Stimulated activated naive B cell treated with anti-CD40 and anti-IgM and Interleukin-4, amounts not matched to agents 10 μg/mL and 1 μg/mL and 100 μg/mL, for 72 hours (primary cell): ENCODE measurements at regions not wholly inside any gene's neighbourhood (a gene's known extent, or its start where the extent isn't known, plus 50 kb on each side); places are given as distances from the start of the nearest gene placed in this dataset.

Experiments used
- ATAC-seq, 2 donors: fragments of 150-1000 bp; cut with Tn5 transposase; replicated peaks; 2 replicates each; pipeline ENCODE4 v1.10.0; 2021; ENCODE audit warnings: moderate library complexity in 1 of 2
- DNase-seq: peaks from one replicate; pipeline ENCODE4 v3.0.0; 2021
- H3K27ac Mint-ChIP-seq: one replicate; pipeline ENCODE4 v1.8.0; 2022; ENCODE audit warnings: mild to moderate bottlenecking, mixed read lengths
- H3K27me3 Mint-ChIP-seq, 2 donors: one replicate each; pipeline ENCODE4 v1.8.0; 2022; ENCODE audit warnings: mixed read lengths in 2 of 2
- H3K36me3 Mint-ChIP-seq, 2 donors: one replicate each; pipeline ENCODE4 v1.8.0; 2022; ENCODE audit warnings: mixed read lengths in 2 of 2, mild to moderate bottlenecking in 1 of 2
- H3K4me1 Mint-ChIP-seq, 2 donors: one replicate each; pipeline ENCODE4 v1.8.0; 2022; ENCODE audit warnings: mixed read lengths in 2 of 2, mild to moderate bottlenecking in 1 of 2
- H3K4me3 Mint-ChIP-seq, 2 donors: one replicate each; pipeline ENCODE4 v1.8.0; 2022; ENCODE audit warnings: mild to moderate bottlenecking in 2 of 2, mixed read lengths in 2 of 2, moderate library complexity in 1 of 2
- H3K9me3 Mint-ChIP-seq, 2 donors: one replicate each; pipeline ENCODE4 v1.8.0; 2022; ENCODE audit warnings: mixed read lengths in 2 of 2, mild to moderate bottlenecking in 1 of 2

DNA sequence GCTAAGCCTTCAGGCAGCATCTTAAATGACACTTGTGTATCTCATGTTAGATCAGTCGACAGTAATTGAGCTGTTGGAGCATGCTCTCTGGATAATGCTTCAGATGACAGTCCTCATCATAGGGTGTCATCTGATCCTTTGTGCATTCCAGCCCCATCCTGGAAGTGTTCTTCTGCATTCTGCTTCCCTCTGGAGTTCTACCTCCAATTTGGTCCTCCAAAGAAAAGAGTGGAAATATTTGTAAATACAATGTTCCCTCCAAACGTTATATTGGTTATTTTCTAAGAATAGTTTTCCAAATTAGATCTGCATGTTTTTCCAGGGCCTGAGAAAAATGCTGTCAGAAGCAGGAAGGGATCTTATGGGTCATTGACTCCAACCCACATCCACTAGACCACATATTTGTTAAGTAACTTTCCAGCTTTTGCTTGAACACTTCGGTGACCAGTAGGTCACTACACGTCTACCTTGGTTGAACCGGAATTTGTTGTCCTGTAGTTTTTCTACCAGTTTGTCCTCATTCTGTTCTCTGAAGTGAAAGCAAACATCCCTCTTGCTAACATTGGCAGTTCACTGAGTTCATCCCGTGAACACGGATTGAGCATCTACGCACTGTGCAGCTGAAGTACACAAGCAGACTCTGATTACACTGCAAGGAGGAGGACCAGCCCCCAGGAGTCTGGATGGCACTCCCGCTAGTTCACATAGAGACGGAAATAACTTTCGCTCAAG lies 136.0 kb downstream of the TLR5 start:
- Mint-ChIP-seq H3K36me3 (peaks cover 18 to 40% of the 10 kb centered on the region in 2 donors), H3K4me3 (no peak overlapping the region), H3K4me1 (no peaks in the 10 kb centered on the region), H3K27ac (no peak overlapping the region), H3K9me3 (no peaks in the 10 kb centered on the region), H3K27me3 (no peaks in the 10 kb centered on the region)
- ATAC-seq (no peak), DNase-seq (no peak)

DNA sequence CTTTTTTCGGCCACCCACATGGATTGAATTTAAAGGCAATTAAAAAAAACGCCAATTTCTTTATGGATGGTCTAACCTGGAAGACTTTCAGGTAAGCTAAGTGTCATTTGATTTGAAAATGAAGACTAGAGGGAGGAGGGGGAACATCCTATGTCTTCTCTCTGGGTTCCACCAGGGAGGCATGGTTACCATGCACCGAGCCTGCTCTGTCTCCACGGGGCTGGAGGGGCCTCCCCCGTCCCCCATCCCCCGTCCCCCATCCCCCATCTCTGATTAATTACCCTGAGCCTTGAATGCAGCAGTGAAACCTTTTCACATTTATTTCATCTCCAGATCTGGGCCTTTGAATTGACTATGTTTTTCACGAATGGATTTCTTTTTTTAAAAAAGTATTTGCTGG lies 135.1 kb downstream of the TLR5 start:
- DNase-seq: no peak
- Mint-ChIP-seq H3K27ac (no peak overlapping the region), H3K4me1 (no peaks in the 10 kb centered on the region), H3K9me3 (no peaks in the 10 kb centered on the region), H3K36me3 (peaks cover 13 to 33% of the 10 kb centered on the region in 2 donors), H3K4me3 (no peak overlapping the region), H3K27me3 (peaks cover 0 to under 1% of the 10 kb centered on the region in 2 donors)
- no peak for ATAC-seq

DNA sequence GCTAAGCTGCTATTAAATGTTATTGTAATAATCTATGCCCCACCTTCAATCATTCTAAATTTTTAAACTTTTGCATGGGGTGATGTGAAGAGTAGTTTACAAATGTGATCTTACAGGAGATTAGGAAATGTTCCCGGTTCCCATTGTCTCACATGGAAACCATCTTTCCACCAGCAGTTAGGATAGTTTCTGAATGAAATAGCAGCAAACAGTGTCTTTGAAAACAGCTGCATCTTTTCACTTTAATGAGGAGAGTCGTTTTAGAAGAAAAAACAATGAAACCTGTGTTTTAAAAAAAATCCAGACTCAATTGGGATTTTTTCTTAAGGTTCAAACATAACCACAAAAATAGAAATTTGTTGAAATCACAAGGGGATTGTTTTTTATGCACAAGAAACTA lies 134.2 kb downstream of the TLR5 start:
- no peak overlapping the region for H3K27ac Mint-ChIP-seq
- peaks cover 0 to 6% of the 10 kb centered on the region in 2 donors for H3K27me3 Mint-ChIP-seq
- ATAC-seq (no peak), DNase-seq (no peak)
- no peak overlapping the region for H3K4me3 Mint-ChIP-seq
- H3K4me1 Mint-ChIP-seq: no peaks in the 10 kb centered on the region
- H3K36me3 Mint-ChIP-seq: peaks cover 11 to 27% of the 10 kb centered on the region in 2 donors
- no peaks in the 10 kb centered on the region for H3K9me3 Mint-ChIP-seq

DNA sequence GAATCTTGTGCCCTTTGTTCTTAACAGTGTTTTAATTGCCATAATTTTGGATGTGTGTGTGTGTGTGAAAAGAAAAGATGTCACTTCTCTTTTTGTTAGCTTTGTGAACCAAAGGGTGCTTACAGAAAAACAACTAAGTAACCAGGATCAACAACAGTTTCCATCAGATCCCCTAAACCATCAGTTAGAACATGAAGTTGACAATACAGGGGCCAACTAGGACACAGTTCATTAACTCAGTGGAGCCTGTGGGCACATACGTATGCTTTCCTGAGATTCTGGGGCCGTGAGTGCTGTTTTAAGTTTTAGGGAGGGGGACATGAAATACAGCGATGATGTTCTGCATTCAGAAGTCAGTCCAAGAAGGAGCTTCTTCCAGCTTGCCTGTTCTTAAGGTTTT lies 133.6 kb downstream of the TLR5 start:
- ATAC-seq (no peak), DNase-seq (no peak)
- no peak overlapping the region for H3K4me3 Mint-ChIP-seq
- peaks cover 10 to 22% of the 10 kb centered on the region in 2 donors for H3K36me3 Mint-ChIP-seq
- H3K27me3 Mint-ChIP-seq: peaks cover 0 to 6% of the 10 kb centered on the region in 2 donors
- no peaks in the 10 kb centered on the region for H3K9me3 Mint-ChIP-seq
- no peak overlapping the region for H3K27ac Mint-ChIP-seq
- no peaks in the 10 kb centered on the region for H3K4me1 Mint-ChIP-seq

DNA sequence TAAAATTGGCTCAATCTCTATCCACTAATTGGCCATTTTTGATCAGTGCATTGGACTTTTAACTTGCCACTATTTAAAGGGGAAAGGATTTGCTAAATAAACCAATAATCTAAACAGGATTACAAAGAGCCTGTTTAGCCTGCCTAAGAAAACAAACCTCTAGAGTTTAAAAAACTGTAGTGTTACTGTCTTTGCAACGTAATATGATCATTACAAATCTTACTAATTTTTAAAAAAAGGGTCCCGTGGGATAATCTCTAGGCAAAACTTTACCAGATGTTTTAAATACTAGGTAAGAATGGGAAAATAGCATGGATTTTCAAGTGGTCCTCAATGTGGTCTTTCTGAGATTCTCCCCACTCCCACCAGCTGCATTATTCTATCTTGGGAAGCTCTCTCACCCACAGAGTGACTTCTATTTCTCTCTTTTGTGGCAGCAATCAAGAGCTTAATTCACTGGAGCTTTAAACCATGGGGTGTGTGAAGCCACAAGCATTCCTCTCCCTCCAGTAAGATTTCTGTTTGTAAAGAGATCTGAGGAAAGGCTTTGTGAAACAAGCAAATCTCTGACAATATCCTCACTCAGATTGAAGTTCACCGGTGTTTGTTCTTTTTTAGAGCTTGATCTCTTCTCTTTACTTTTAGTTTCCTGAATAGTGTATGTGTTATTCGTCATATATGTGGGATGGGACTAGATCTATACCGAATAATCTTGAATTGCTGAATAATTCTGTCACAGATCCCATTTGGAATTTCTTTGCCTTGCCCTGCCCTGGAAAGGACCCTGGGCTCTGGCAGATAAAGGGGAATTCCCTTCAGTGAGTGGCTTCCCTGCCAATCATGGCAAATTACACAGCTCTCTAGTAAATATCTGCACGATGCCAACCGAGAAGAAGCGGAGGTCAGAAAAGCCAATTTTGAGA lies 132.2 kb downstream of the TLR5 start:
- ATAC-seq (no peak), DNase-seq (no peak)
- Mint-ChIP-seq H3K4me3 (no peak overlapping the region), H3K36me3 (peaks cover 0 to 10% of the 10 kb centered on the region in 2 donors), H3K27me3 (peaks cover 0 to 6% of the 10 kb centered on the region in 2 donors), H3K4me1 (no peaks in the 10 kb centered on the region), H3K9me3 (no peaks in the 10 kb centered on the region), H3K27ac (no peak overlapping the region)

DNA sequence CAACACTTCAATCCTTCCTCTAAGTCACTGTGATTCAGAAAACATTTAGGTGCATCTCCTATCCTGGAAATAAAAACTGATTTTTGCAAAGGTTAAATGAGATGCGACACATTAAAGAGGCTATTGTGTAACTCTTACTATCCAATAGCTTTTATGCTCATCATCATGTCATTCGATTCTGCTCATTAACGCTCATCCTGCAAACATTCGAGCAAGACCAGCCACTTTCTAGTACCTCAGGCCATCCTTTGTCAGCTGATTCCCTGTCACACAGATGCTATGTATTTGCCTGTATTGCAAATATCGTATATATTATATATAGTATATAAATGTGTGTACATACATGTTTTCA lies 131.6 kb downstream of the TLR5 start:
- H3K9me3 Mint-ChIP-seq: no peaks in the 10 kb centered on the region
- H3K27ac Mint-ChIP-seq: no peak overlapping the region
- H3K4me3 Mint-ChIP-seq: no peak overlapping the region
- peaks cover 0 to 6% of the 10 kb centered on the region in 2 donors for H3K27me3 Mint-ChIP-seq
- H3K4me1 Mint-ChIP-seq: no peaks in the 10 kb centered on the region
- DNase-seq (no peak), ATAC-seq (no peak)
- H3K36me3 Mint-ChIP-seq: peaks cover 0 to 6% of the 10 kb centered on the region in 2 donors

DNA sequence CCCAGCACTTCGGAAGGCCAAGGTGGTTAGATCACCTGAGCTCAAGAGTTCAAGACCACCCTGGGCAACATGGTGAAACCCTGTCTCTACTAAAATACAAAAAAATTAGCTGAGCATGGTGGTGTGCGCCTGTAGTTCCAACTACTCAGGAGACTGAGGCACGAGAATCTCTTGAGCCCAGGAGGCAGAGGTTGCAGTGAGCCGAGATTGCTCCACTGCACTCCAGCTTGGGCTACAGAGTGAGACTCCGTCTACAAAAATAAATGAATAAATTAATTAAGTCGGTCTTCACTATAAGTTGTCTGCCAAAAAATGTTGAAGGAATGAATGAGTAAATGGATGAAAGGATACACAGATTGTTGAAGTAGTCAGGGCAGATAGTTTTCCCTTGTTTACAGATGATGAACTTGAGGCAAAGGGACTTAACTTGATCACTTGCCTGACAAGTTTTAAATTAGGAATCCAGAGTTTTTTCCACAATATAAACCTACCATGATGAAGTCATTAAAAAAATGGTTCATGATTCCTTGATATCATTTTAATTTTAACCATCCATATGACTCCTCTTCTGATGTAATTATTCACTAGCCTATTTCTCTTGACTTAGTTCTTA lies 130.8 kb downstream of the TLR5 start:
- peaks cover 0 to 6% of the 10 kb centered on the region in 2 donors for H3K27me3 Mint-ChIP-seq
- H3K9me3 Mint-ChIP-seq: no peaks in the 10 kb centered on the region
- no peaks in the 10 kb centered on the region for H3K4me1 Mint-ChIP-seq
- no peak overlapping the region for H3K4me3 Mint-ChIP-seq
- ATAC-seq (no peak), DNase-seq (no peak)
- H3K27ac Mint-ChIP-seq: no peak overlapping the region
- H3K36me3 Mint-ChIP-seq: peaks cover 0 to 2% of the 10 kb centered on the region in 2 donors

DNA sequence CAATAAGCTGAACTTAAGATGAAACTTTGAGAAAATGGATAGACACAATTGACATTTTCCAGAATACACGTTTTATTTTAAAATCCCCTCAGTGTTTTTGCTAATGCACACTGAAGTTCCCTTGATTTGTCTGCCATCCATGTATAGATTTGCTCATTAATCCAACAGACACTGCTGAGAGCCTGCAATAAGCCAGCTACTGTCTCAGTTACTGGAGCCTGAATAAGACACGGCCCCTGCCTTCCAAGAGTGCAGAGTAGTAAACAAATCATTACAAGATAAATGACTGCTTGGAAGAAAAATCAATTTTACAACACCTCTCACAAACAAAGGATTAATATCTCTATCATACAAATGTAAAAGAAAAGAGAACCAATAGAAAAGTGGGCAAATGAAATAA lies 130.1 kb downstream of the TLR5 start:
- peaks cover 0 to 6% of the 10 kb centered on the region in 2 donors for H3K27me3 Mint-ChIP-seq
- DNase-seq (no peak), ATAC-seq (no peak)
- H3K4me3 Mint-ChIP-seq: no peak overlapping the region
- no peaks in the 10 kb centered on the region for H3K36me3 Mint-ChIP-seq
- H3K4me1 Mint-ChIP-seq: no peaks in the 10 kb centered on the region
- H3K27ac Mint-ChIP-seq: no peak overlapping the region
- H3K9me3 Mint-ChIP-seq: no peaks in the 10 kb centered on the region

DNA sequence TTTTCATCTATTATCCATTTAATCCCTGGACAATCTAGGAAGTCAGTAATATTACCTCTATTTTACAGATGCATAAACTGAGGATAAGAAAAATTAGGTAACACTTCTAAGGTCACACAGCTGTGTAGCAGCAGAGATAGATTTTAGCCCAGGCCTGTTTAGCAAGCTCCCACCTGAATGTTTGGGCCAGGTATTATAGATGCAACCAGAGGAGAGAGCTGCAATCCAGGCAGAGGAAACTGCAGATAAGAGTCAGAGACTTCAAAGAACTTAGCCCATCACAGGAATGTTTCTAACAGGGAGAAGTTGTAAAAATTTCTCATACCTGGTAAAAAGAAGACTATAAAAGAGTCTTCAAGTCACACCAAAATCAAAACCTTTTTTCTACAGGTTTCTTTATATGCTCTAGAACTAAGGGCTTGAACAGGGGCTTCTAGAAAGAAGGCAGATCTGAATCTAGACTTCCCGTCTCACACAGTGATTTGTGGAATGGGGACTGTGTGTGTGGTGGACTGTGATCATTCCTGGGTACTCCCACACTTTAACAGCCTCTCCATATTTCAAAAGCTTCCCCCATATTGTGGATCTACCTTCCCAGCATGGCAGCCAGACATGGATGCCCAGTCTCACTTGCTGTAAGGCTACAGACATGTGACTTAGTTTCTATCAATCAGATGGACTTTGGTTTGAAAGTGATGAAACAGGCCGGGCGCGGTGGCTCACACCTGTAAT lies 128.7 kb downstream of the TLR5 start:
- Mint-ChIP-seq H3K4me3 (no peak overlapping the region), H3K9me3 (no peaks in the 10 kb centered on the region), H3K4me1 (no peaks in the 10 kb centered on the region), H3K36me3 (no peaks in the 10 kb centered on the region), H3K27me3 (peaks cover 0 to 6% of the 10 kb centered on the region in 2 donors), H3K27ac (no peak overlapping the region)
- no peak for ATAC-seq
- no peak for DNase-seq

DNA sequence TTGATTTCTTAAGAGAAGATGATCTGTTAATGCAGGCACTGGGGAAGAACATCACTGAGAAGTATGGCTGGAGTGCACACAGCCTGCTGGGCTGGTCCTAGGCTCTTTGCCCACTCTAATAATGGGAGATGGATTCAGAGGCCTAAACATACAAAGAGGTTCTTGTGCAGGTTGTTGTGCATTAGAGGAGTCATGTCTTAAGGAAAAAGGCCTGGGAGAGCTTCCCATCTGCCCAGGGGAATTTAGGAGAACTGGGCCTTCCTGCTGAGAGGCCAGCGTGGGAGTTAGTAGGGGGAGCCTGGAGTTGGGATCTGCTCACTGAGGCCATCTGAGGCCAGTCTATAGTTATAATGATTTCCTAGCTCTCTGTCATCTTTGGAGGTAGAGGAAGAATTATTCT lies 126.7 kb downstream of the TLR5 start:
- no peak overlapping the region for H3K4me3 Mint-ChIP-seq
- H3K27me3 Mint-ChIP-seq: peaks cover 0 to 6% of the 10 kb centered on the region in 2 donors
- no peaks in the 10 kb centered on the region for H3K9me3 Mint-ChIP-seq
- H3K27ac Mint-ChIP-seq: peak overlapping the region; percentile 20
- no peaks in the 10 kb centered on the region for H3K4me1 Mint-ChIP-seq
- H3K36me3 Mint-ChIP-seq: no peaks in the 10 kb centered on the region
- DNase-seq (no peak), ATAC-seq (no peak)

DNA sequence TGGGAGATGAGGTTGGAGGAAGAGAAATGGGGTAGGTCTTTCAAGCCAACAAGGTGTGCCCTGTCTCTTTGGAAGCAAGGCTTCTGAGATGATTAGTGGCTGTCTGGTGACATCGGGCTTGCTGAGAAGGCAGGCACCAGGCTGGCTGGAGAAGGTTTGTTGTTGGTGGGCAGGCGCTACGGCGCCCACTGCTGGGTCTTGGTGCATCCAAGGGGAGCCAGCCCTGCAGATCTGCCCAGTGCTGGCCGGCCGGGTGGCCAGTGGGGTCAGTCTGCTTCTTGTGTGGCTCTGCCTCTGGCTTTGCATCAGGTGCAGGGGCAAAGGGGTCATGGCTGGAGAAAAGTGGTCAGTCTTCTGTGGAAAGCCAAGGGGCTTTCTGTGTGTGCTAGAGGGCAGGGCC lies 126.2 kb downstream of the TLR5 start:
- H3K9me3 Mint-ChIP-seq: no peaks in the 10 kb centered on the region
- H3K4me1 Mint-ChIP-seq: no peaks in the 10 kb centered on the region
- no peaks in the 10 kb centered on the region for H3K36me3 Mint-ChIP-seq
- H3K27ac Mint-ChIP-seq: no peak overlapping the region
- DNase-seq: no peak
- peaks cover 0 to 6% of the 10 kb centered on the region in 2 donors for H3K27me3 Mint-ChIP-seq
- ATAC-seq: no peak
- H3K4me3 Mint-ChIP-seq: no peak overlapping the region

DNA sequence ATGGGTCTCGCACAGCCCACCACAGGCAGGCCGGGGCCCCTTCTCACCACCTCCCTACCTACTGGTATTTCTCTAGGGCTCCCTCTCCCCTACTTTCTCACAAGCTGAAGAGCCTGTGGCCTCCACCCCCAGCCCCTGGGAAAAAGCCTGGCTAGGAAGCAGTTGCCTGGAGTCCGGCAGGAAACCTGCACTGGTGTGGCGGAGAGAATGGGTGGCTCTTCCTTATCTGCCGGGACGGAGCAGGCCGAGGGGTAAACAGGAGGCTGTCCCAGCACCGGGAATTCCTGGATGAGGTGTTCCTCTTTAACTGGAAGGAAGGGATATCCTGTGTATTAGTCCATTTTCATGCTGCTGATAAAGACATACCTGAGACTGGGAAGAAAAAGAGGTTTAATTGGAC lies 125.8 kb downstream of the TLR5 start:
- no peak for DNase-seq
- Mint-ChIP-seq H3K36me3 (no peaks in the 10 kb centered on the region), H3K9me3 (no peaks in the 10 kb centered on the region), H3K4me3 (no peak overlapping the region), H3K27ac (no peak overlapping the region), H3K27me3 (peaks cover 0 to 6% of the 10 kb centered on the region in 2 donors), H3K4me1 (no peaks in the 10 kb centered on the region)
- ATAC-seq: no peak

DNA sequence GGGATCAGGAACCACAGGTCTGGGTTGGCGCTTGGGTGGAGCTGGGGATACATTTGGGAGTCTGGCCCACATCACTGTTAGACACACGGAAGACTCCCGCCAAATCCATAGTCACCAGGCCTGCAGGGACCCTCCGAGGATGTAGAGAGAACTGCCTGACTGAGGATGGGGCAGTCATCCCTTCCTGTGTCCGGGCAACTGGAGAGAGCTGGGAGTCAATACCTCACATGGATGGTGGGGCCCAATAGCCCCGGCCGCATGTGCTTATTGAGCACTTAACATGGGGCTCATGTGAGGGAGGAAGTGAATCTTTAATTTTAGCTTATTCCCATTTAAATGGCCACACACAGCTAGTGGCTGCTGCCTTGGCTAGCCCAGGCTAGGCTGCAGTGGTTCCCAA lies 124.5 kb downstream of the TLR5 start:
- Mint-ChIP-seq H3K27me3 (no peaks in the 10 kb centered on the region), H3K4me3 (no peak overlapping the region), H3K27ac (no peak overlapping the region), H3K4me1 (no peaks in the 10 kb centered on the region), H3K36me3 (no peaks in the 10 kb centered on the region), H3K9me3 (no peaks in the 10 kb centered on the region)
- DNase-seq: no peak
- no peak for ATAC-seq

DNA sequence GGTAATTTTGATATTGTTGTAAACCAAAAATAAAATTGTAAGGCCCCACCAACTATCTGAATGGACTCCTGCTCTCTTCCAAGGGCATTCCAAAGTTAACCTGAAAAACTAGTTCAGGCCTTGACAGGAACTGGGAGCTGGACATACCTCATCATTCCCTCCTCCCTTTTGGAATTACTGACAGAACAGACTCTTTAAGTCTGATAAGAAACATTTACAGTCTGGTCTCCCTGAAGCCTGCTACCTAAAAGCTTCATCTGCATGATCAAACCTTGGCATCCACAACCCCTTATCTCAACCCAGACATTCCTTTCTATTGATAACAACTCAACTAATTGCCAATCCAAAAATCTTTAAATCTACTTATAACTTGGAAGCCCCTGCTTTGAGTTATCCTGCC lies 123.8 kb downstream of the TLR5 start:
- Mint-ChIP-seq H3K36me3 (no peaks in the 10 kb centered on the region), H3K4me3 (no peak overlapping the region), H3K27me3 (no peaks in the 10 kb centered on the region), H3K9me3 (no peaks in the 10 kb centered on the region), H3K4me1 (no peaks in the 10 kb centered on the region), H3K27ac (no peak overlapping the region)
- no peak for DNase-seq
- no peak for ATAC-seq
